GM13976 (cell line): ENCODE measurements at regions not wholly inside any gene's neighbourhood (a gene's known extent, or its start where the extent isn't known, plus 50 kb on each side); places are given as distances from the start of the nearest gene placed in this dataset.

ENCODE experiments used
- DNase-seq: peaks from one replicate; pipeline ENCODE4 v3.0.0; 2012; ENCODE audit warnings: low spot score
- CTCF ChIP-seq: IDR thresholded peaks from 2 replicates; pipeline ENCODE4 v1.5.1; 2012; ENCODE audit warnings: borderline replicate concordance, mild to moderate bottlenecking; ENCODE audit not compliant: insufficient read depth; ENCODE audit errors: extremely low read depth, missing control alignments, control extremely low read depth
- in situ Hi-C: fragments of 300-500 bp; cut with MboI; formaldehyde crosslinking; loops from one replicate; pipeline ENCODE4 v1.12.0; 2022; ENCODE audit warnings: low sequenced_read_pairs, mixed read lengths, inconsistent platforms; ENCODE audit not compliant: unreplicated experiment

DNA sequence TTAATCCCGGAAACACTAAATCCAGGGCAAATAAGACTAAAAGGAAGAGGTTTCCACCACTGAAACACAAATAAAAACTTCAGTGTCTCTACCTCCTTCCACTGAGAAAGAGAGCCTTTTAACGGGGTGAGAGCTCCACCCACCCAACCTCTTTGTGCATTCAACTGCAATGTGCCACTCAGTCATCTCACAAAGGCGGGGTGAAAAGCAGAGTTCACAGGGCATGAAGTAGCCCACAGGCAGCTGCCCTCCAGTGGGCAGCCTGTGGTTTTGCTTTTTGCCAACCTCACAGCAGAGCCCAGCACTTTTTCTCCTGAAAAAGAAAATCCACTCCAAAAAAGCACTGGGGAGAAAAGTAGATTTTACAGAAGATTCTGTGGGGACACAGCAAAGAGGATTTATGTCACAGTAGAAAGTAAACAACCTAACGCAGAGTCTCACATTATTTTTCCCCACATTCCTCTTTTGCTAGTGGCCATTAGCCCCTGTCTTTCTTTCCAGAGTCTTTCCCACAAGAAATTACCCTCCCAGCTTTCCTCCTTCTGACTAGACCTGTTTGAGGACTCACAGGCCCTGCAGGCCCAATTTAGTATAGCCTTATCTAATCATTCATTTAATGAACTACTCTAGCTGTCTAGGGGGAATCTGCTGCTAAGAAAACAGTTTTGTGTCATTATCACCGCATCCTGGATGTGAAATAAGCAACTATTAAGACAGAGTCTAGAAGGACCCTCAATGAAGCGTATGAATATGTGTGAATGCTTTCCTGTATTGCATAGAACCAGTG lies 753.8 kb upstream of the FOXG1 start:
- in situ Hi-C loops = no loop called here
- no peak for TF ChIP-seq CTCF
- no peak for DNase-seq

GRCh38 chr14:28020112-28020511 lies 746.5 kb upstream of the FOXG1 start:
- no peak for TF ChIP-seq CTCF
- in situ Hi-C loops = no loop called here
- DNase-seq = no peak

DNA sequence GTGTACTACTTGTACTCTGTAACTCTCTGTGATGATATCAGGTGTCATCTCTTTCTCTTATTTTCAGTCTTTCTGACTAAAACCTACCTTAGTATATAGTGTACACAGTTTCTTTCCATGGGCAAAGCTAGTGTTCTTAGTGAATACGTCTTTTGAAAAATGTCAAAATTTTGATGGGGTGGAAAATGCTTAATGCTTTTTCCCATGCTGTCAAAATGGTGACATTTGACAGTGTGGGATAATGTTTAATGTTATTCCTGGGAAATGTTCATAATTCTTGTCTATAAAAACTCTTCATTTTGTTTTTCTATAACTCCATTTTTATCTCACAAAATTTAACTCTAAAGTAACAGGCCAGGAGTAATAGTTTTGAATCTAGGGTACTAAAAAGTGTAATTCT lies 742.7 kb upstream of the FOXG1 start:
- TF ChIP-seq CTCF = no peak

GRCh38 chr14:28052251-28052650 lies 714.3 kb upstream of the FOXG1 start:
- no peak for DNase-seq
- no peak for TF ChIP-seq CTCF
- in situ Hi-C loops = no loop called here

More for the DNA sequence above, 742.7 kb upstream of the FOXG1 start:
- in situ Hi-C loops = no loop called here
- no peak for DNase-seq

GRCh38 chr14:28055008-28055407 lies 711.6 kb upstream of the FOXG1 start:
- in situ Hi-C loops = no loop called here
- TF ChIP-seq CTCF = no peak
- DNase-seq = no peak

DNA sequence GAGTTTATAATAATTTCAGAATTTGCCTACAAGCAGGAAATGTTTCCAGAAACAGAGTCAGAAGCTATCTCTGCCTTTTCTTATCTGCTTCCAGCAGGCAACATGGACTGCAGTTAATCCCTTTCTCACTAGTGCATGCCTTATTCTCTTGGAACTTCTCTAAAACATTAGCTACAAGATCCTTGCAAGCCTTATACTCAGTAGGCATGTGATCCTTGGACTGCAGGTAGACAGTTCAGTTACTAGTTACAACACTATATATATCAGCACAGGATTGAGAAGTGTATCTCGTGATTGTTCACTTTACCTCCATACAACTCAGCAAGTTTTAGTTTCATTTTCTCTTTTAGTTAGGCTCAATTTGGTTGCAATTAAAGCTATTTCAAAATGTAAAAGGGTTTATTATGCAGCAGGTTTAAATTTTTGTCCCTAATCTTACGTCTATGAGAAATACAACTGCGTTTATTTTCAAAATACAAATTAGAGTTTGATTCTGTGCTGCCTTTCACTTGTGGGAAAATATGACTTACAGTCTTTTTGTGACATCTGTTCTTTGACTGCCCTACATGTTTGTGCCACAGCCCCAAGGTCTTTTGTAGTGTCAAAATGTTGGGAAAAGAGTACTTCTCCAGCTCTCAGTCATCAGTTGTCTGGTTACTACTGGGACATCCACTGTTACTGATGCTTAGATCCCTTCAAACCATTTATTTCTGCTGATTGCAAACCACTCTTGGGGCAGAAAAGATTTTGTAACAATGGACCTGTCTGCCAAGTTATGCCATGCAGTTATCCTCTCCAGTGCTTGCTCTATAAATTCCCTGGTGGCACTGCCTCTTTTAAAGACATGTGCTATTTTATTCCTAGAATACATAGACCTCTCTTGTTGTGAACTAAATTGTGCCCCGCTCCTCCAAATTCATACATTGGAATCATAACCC lies 709.0 kb upstream of the FOXG1 start:
- no peak for TF ChIP-seq CTCF
- no peak for DNase-seq
- in situ Hi-C loops = no loop called here
